SKM-1 treated with dmso at 0.1 percent for 144 hours (cell line): ENCODE measurements at regions not wholly inside any gene's neighbourhood (a gene's known extent, or its start where the extent isn't known, plus 50 kb on each side); places are given as distances from the start of the nearest gene placed in this dataset.

Experiments used
- DNase-seq: peaks from one replicate; lab custom pipeline; 2025; ENCODE audit not compliant: unreplicated experiment; lab: John Stamatoyannopoulos, UW

DNA sequence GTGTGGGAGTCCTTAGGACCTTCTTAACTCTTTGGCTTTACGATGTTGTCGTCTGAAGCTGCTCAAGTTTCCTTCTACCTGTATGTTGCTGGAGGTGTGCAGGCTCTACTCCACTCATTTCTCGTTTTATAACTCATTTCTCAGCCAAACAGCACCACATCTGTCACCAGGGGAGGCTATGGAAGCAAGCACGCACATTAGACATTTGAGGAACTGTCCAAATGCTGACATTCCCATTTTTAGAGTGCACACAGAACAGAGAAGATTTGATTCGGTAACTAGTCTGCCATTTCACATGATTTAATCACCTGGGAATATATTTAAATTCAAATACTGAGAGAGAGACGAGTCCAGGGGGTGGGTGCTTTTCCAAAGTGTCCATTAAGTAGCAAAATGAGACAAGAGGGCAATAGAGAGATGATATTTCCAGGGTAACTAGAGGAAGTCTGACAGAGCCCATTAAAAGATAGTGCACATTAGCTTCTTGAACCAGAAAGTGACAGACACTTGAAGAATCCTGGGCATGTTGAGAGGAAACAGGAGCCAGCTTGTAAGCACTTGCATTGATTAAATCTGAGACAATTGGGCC, 793.3 kb downstream of the TDRD15 start:
- no peak for DNase-seq

DNA sequence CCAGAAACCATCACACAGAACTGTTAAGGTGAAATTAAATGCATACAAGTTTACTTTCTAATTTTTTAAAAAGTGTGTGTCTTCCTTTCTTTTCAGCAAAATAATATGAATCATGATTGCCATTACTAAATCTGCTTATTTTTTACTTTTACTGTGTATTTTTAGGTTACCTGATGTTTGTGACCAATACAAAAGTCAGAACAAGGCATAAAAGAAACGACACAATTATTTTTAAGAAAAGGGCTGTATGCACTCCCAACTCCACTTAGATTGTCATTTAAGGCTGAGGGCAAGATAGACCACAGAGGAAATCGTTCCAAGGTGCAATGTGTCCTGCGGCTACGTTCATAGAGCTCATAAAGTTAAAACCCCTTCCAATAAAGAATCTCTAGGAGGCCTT, 797.0 kb downstream of the TDRD15 start:
- DNase-seq, result no peak

DNA sequence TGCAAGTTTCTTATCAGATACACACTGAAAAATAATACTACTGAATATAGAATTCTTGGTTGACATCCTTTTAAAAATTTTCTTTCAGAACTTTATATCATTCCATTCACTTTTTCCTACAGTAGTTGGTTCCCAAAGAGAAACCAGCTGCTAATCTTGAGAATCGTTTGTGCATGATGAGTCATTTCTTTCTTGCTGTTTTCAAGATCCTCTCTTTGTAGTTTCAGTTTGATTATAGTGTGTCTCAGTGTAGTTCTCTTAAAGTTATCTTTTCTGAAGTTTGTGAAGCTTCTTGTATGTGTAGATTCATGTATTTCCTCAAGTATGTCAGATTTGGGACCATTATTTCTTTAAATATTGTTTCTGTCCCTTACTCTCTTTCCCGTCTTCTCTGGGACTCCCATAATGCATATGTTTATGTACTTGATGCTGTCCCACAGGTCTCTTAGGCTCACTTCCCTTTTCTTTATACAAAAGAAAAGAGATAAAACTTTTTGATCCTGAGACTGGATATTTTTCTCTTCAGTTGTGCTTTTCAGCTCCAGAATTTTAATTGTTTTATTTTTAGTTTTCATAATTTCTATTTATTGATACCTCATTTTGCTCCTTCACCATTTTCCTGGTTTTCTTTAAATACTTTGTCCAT, 801.0 kb downstream of the TDRD15 start:
- no peak for DNase-seq

DNA sequence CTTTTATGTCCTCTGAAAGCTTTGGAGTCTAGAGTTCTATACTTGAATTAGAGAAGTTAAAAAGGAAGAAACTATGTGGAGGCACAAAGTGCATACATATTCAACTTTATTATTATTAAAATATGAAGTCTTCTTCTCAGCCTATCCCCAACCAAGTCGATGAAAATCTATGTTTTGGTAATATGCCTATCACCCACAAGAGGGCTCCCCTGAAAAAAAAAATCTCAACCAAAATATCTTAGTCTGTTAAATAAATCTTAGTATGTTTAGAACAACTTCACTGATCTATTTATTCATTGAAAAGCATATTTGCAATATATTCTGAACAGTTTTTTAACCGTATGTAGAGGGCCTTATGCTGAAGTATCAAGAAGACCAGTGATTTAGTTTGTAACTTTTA, 804.5 kb downstream of the TDRD15 start:
- no peak for DNase-seq

DNA sequence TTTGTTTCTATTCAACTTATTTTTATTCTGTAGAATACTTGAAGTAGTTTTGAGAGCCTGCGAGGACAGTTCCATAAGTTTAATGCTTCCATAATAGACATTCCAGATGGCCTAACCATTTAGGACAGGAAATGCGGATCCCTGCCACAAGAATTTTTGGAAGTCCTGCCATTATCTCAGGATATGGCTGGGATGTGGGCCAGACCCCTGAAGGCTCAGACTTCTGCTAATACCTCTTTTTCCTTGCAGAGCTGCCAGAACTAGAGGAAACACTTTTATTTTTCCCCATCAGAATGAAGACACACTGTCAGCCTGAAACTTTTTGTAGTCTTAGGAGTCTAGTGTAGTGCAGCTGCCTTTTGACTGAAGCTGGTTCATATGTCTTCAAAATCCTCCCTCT, 806.5 kb downstream of the TDRD15 start:
- DNase-seq, result no peak

DNA sequence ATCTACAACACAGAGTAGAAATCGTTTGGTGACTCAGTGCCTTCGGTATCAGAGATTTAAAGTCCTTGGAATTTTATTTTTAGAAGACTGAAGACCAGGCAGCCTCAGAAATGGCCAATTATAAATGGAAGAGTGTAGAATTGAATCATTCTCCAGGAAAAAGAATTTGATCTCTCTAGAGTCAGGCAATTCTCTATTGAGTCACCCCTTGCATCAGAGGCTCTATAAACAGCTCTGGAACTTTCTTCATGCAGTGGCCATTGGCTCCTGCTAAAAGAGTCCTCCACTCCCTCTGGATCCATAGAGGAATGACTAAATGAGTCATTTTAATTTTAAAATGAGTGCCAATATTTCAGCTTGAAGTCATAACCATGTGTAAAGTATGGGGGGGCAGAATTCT, 816.2 kb downstream of the TDRD15 start:
- no peak for DNase-seq

GRCh38 chr2:21944536-21944935, 820.8 kb downstream of the TDRD15 start:
- no peak for DNase-seq

DNA sequence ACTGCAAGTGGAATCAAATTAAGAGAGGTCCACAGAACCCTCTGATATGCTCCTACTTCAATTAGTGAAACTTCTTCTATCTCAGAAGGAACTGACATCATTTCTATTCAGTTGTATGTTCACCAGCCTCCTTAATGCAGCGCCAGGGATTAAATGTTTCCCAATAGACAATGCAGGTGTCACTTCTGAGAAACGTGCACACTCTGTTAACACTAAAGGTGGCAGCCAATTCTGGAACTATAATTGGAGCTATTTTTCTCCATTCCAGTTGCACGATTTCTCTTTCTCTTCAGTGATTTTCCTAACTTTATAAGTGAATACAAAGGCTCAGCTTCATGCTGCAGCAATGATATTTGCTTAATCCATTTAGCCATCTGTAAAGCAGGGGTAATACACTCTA, 821.9 kb downstream of the TDRD15 start:
- no peak for DNase-seq

DNA sequence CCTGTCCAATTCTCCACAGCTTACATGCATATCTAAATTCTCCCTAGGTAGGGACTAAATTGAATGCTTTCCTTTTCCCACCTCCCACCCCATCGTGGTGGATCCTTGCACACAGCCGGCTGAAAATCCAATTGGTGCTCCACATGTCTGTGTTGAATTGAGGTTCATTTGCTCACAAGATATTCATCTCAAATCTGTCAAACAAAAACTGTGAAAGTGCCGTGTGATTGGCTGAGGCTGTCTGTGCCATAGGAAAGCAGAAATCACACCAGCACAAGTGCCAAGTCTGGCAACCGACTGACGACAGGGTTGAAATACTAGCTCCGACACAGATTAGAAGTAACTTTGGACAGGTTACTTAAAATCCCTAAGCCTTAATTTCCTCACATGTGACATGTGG, 823.3 kb downstream of the TDRD15 start:
- no peak for DNase-seq

DNA sequence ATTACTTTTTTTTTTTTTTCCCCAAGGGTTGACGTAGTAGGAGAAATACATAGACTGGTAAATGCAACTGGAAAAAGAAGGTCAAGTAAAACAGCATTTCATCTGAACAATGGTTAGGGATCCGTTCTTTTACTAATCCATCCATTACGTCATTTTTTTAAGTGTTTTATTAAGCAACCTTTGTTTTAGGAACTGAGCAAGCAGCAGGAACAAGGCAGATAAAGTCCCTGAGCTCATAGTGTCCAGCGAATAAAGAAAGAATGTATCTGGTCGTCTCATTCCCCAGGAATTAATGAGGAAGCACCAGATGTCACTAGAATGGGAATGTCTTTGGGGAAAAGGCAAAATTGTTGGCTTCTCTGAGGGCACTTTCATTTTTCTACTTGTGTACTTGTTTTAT, 842.4 kb downstream of the TDRD15 start:
- no peak for DNase-seq

DNA sequence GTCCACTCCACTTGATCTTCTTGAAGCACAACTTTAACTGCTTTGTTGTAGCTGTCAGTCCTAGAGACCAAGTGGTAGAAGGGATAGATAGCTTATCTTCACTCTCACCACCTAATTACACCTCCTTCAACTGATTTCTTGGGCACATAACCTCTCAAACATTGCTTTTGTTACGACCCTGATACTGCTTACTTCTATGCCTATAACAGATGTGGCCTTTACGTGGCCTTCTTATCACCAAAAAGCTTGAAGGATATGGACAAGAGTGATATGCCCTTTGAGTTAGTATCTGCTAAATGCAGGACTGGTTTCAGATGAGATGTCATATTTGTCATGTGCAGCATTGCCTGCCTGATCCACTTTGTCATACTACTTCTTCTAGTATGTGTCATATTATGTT, 847.2 kb downstream of the TDRD15 start:
- no peak for DNase-seq

GRCh38 chr2:21972586-21972985, 848.8 kb downstream of the TDRD15 start:
- no peak for DNase-seq

- DNase-seq, result no peak
Observed at GRCh38 chr2:21981127-21981526, 857.4 kb downstream of the TDRD15 start.

DNA sequence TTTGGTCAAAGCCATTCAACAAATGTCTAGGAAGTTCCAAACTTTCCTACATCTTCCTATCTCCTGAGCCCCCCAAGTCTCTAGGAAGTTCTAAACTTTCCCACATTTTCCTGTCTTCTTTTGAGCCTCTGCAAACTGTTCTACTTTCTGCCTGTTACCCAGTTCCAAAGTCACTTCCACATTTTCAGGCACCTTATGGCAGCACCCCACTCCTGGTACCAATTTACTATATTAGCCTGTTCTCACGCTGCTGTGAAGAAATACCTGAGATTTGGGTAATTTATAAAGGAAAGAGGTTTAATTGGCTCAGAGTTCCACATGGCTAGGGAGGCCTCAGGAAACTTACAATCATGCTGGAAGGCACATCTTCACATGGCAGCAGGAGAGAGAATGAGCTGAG, 869.2 kb downstream of the TDRD15 start:
- DNase-seq, result no peak

- DNase-seq, result no peak
Observed at GRCh38 chr2:21996339-21996738, 872.6 kb downstream of the TDRD15 start.

- no peak for DNase-seq
Observed at GRCh38 chr2:21999522-21999921, 875.8 kb downstream of the TDRD15 start.

DNA sequence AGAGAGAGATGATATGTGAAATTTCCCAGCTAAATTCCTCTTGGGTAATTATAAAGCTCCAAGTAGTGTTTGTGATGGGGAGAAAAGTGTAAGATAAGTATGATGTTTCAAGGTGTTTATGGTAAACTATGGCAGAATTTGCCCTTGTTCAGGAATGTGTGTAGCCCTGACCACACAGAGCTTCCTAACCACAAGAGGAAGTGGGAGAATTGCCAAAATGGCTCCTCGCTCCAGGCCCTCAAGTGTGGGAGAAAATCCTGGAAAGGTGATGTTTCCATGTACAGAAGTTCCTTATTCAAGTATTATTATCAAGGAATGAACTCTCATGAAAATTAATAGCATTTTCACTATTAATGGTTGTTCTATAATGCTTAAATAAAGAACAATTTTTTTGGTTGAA, 878.3 kb downstream of the TDRD15 start:
- DNase-seq, result no peak

- DNase-seq, result no peak
Observed at GRCh38 chr2:22003270-22003669, 879.5 kb downstream of the TDRD15 start.

DNA sequence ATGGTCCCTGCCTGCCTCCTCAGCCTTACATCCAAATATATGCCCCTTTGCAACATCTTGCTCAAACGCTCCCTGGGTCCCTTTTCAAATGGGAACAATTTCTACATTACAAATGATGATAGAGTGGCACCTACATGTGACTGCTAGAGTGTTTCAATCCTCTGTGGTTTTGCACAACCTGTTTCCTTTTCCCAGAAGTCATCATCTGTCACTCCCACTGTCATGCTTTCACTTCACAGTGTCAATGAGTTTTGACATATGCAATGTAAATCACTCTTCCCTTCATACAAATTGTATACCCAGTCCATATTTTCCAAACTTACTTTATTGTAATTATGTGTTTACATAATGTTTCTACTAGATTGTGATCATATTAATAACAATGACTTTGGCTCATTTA, 887.3 kb downstream of the TDRD15 start:
- no peak for DNase-seq

DNA sequence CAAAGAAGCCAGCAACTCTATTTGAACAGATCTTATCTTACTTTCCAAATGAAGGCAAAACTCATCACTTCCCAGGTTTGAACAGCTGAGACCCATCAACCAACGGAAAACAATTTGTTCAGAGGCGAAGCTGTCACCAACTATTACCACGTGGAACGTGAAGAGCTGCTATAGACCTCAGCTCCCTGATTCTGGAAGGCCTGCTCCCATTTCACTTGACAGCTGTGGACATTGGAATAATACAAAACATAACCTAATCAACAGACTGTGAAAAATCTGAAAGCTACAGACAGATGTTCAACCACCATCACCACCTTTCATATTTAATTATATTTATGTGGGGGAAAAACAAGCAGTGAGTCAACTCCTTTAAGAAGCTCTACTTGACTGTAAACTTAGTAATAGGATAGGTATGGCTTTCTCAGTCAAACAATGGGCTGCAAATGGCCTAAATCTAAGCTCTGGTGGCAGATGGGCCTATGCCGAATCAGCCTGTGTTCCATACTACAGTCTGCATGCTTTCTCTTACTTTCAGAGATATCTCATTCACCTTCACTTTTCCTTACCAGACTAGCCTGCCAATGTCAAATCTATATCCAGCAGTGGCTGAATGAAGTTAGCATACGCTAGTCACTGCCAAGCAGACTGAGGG, 896.4 kb downstream of the TDRD15 start:
- no peak for DNase-seq

GRCh38 chr2:22027345-22028005, 903.7 kb downstream of the TDRD15 start:
- DNase-seq, result no peak

DNA sequence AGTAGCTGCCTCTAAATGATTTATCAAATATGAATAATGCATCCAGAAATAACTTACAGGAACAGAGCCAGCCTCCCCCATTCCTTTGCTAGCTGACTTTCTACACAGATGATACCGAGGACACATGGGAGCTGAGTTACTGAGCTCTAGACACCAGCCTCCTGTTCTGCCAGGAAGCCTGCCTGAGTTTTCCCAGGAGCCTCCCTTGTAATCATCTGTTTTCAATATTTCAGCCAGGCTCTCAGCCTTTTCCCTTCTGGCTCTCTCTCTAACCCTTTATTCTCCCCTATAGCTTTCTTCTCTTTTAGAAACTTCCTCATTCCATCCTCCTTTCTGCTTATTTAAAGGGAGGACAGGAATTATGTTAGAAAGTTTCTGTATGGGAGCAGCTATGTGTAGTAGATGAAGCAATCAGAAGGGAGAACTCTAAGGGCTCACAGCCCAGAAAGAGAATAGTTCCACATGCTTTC, 911.6 kb downstream of the TDRD15 start:
- DNase-seq, result no peak
